Brain pericyte (primary cell): ENCODE measurements at regions not wholly inside any gene's neighbourhood (a gene's known extent, or its start where the extent isn't known, plus 50 kb on each side); places are given as distances from the start of the nearest gene placed in this dataset.

Source experiments
- DNase-seq: peaks from one replicate; pipeline ENCODE4 v3.0.0-alpha.2; 2012; ENCODE audit warnings: low read depth, low spot score

DNA sequence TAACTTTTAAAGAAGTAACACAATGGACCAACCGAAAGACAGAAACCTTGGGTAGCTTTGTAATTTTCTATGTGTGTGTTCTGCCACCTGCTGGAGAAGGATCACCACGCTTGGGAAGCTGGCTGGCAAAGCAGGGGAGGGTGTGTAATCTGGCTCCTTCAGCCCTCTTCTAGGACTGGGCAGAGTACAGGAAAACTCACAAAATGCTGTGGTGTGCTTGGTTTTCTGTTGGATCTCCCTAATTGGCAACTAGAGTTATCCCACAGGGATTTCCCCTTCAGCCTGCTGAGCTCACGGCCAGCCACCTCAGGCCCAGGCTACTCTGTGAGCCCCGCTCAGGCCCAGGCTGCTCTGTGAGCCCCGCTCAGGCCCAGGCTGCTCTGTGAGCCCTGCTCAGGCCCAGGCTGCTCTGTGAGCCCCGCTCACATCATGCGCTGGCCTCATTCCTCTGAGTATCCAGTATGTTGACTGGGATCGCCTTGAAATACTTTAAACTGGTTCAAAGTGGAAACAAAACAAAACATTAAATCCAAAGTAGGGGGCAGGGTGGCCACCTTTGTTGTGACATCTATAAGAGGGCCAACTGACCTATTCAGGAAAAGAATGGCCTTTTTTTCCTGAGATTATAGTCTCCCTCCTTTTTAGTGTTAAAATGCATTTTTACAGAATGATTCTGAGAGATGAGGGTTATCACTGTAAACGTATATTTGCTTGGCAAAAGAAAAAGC lies 52.0 kb upstream of the RNU6-8 start:
- peak; percentile 21 for DNase-seq

DNA sequence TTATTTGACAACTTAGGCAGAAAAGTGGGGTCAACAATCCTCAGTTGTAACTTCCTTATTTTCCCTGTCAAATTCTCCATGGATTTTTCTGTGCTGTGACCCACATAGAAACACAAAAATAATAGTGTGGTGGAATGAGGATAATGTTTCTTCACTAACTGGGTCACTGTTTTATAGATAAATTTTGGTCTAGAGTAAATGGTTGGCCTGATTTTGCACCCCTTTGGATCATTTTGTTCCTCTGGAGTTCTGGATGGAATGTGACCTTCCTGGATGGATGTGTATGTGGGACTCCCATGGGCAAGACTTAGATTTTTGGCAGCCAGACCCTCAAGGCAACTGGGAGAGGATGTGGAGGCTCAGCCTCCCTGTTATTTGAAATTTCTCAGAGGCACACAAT lies 52.7 kb upstream of the RNU6-8 start:
- DNase-seq: no peak

DNA sequence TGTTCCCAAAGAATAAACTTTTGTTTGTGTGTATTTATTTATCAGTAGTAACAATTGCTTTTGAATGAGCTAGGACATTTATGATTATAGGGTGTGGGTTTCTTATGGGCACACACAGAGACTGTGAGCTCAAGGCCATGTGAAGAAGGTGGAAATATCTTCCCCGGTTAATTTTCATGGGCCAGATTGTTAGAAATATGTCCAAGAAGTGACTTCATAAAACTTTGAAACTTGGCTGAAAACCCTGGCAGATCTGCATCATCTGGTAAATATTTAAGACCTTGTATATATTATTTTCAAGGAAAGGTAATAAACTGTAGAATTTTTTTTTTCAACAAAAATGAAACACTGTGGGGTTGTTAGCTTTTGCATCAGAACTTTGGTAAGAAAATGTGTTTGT lies 53.5 kb upstream of the RNU6-8 start:
- no peak for DNase-seq

DNA sequence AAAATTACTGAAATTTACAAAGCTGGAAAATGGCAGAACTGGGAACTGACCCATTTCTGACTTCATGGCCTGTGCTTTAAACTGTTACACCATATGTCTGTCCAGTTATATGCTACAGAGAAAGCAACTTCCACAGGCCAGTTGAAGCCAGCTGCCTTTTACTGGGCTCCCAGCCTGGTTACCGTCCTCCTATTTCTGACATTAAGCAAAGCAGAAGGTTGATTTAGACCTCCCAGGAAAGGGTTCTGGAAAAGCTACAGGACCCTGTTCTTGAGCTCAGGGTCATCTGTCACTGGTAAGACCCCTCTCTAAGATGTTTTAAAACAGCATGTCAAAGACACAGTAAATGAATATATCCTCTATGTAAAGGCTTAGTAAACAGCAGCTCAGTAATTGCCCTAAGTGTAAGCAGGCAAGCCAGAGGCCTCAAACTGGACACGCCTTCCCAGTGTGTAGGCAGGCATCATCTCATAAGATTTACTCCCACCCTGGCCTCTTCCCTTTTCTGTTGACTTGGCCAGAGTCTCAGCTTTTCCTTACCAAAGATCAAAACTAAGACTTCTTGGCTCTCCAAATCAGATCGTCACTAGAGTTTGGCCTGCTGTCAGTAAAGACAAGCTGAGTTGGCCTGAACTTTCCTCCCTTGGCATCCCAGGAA lies 55.4 kb upstream of the RNU6-8 start:
- DNase-seq: no peak

DNA sequence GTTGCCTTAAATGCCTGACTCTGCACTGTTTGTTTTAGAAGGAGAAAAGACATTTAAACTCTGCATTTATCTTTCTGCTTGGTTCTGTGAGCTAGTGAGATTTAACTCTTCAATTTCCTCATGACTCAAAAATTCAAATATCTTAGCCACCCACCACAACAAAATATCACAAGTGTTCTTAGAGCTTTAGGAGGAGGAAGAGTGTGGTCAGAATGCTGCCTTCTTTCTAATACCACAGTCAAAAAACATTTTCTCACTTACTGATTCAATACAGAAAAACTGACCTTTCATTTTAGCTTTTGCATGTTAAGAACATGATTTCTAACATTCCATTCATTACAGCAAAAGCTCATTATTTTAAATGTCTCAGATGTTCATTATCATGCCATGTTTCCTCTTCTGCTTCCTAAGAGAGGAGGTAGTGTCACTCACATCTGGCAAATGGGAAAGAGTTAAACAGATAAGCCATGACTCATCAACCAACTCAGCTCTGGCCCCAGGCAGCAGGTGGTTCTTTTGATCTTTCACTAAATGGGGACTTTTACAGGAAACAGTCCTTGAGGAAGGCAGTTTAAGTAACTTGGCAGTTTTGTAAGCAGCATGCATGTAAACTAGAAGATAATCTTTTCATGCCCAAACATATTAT lies 56.4 kb upstream of the RNU6-8 start:
- no peak for DNase-seq

DNA sequence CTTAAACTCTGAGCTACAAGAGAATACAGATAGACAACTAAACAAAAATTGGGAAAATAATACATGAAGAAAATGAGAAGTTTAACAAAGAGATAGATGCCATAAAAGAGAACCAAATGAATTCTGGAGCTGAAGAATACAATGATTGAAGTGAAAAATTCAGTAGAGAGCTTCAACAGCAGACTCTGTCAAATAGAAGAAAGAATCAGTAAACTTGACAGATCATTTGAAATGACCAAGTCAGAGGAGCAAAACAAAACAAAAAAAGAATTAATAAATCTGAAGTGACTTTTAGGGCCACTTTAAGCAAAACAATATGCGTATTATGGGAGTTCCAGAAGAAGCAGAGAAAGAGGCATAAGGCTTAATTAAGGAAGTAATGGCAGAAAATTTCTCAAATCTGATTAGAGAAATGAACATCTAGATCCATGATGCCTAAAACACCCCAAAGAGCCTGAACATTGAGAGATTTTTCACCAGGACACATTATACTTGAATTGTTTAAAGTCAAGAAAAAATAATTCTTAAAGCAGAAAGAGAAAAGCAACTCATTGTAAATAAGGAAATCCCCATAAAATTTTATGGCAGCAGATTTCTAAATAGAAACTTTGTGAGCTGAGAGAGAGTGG lies 61.0 kb upstream of the RNU6-8 start:
- no peak for DNase-seq

DNA sequence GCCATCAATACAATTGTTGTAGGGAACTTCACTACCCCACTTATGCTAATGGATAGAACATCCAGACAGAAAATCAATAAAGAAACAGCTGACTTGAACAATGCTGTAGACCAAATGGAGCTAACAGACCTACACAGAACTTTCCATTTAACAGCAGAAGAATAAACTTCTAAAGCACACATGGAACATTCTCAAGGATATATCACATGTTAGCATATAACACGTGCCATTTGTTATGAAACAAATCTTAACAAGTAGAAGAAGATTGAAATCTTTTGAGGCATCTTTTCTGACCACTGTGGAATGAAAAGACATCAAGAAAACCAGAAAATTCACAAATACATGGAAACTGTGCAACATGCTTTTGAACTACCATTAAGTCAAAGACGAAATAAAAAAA lies 62.5 kb upstream of the RNU6-8 start:
- DNase-seq: no peak

DNA sequence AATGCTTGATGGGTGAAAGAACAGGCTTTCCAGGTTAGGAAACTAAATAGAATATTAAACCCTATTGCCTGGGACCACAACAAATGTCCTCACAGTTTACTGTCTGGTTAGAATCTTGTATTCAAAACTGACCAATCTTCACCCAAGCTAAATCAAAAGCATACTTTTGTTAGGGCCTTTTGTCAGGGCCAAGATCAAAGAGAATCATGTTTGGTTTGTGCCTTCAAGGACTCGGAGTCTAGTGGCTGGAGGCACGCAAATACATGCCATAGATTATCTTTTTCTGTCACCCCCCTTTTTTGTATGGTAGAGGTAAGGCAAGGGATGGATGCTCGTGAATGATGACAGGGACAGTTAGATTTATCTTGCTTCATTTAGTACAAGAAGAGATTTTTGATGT lies 51.1 kb upstream of the AKAP6 start:
- DNase-seq: no peak
